GM12892 (cell line): ENCODE measurements at regions not wholly inside any gene's neighbourhood (a gene's known extent, or its start where the extent isn't known, plus 50 kb on each side); places are given as distances from the start of the nearest gene placed in this dataset.
"Not testable (repeated sequence)": the region's sequence is repeated elsewhere in the genome, so short reads cannot be mapped to it uniquely, and the experiment has no call there.

Source experiments
- POLR2AphosphoS5 ChIP-seq: IDR thresholded peaks from 2 replicates; pipeline ENCODE4 v1.6.1; 2011; ENCODE audit warnings: low read depth, low read length, control low read depth
- TAF1 ChIP-seq: IDR thresholded peaks from 2 replicates; pipeline ENCODE4 v1.6.1; 2011; ENCODE audit warnings: low read depth, mild to moderate bottlenecking, control low read depth, low read length, borderline replicate concordance

- TF ChIP-seq POLR2AphosphoS5, TAF1: not testable (repeated sequence)
Measured at GRCh38 chr4:9110700-9111099, 59.5 kb upstream of the FAM90A26 start.
